NCI-H2196 (cell line): ENCODE measurements at regions not wholly inside any gene's neighbourhood (a gene's known extent, or its start where the extent isn't known, plus 50 kb on each side); places are given as distances from the start of the nearest gene placed in this dataset.
"Not testable (repeated sequence)": the region's sequence is repeated elsewhere in the genome, so short reads cannot be mapped to it uniquely, and the experiment has no call there.

Source experiments
- DNase-seq: peaks from one replicate; lab custom pipeline; 2025; ENCODE audit not compliant: unreplicated experiment; lab: John Stamatoyannopoulos, UW

DNA sequence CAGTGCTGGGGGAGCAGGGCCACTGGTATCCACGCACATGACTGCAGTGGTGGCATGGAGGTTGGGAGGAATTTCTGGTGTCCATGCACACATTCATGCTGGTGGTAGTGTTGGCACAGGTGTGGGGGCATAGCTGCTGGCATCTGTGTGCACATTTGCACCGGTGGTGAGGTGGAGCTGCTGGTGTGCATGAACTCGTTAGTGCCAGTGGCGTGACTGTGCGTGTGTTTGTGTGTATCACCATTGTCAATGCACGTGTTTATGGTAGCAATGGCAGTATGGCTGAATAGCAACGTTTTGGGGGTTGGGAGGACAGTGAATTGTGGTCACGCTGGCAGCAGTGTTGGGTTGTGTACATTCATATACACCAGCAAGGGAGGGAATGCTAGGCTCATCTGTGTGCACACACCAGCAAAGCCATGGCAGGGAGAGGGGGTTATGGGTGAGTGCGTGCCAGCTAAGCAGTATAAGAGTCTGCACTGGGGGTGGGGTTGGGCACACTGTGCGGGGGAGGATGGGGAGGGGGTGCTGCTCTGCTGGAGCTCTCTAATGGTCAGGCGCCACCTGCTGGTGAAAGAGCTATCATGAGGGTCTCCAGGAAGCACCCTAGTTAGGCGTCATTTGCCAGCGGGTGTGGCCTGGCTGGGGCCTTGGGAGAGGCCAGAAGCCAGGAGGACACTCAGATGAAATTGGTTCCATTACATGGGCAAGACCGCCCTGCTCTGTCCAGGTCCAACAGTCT lies 626.1 kb upstream of the ID4 start:
- DNase-seq = no peak

DNA sequence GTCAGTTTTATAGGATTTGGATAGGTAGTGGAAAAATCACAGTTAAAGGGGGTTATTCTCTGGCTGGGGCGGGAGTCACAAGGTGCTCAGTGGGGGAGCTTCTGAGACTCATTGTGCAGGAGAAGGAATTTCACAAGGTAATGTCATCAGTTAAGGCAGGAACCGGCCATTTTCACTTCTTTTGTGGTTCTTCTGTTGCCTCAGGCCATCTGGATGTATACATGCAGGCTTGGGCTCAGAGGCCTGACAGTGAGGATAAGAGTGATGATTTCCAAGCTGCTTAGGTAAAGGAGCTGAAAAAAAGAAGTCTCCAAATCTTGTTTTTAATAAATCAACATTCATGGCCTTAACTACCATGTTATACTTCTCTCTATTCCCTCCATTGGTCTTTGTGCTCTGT lies 622.9 kb upstream of the ID4 start:
- DNase-seq = no peak

DNA sequence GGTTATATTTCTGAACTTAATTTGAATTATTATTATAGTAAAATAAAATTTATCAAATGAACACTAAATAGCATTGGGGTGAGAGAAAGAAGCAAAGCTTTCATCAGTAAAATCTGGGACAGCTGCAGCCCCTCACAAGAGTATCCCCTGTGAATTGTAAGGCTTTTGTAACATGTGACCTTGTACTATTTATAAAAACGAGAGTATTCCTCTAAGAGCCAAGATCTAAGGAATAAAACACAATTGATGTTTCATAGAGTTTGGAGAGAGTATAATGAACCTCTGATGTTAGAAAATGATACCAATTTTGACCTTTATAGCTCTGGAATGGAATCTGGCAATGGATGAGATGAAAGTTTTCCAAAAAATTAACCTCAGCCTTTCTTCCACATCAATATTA lies 617.2 kb upstream of the ID4 start:
- no peak for DNase-seq

DNA sequence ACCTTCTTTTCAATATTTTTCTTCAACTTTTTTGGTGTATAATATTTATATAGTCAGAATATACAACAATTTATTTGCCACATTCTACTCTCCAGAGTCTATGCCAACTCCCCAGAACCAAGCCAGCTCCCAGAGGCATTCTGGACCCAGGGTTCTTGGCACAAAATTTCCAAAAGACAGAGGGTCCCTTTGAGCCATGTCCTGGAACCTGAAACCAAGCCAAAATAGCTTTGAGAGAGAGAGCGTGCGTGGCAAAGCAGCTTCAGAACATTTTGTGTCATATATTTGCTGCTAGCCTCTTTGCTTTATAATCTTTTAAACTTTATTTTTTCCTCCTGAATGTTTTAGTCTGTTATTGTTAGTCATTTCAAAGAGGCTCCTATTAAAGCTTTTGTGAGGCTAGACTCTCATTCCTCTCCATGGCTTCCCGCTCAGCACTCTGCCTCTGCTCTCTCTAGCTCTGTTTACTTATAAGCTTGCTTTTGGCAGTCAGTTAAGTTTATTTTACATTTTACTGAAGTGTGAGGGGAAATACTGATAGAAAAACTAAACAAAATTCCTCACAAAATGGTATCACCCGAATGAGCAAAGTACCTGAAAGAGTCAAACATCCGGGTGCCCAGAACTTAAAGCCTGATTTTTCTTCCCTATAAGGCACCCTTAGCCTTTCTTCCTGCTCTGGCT lies 605.1 kb upstream of the ID4 start:
- peak; percentile 41 for DNase-seq

DNA sequence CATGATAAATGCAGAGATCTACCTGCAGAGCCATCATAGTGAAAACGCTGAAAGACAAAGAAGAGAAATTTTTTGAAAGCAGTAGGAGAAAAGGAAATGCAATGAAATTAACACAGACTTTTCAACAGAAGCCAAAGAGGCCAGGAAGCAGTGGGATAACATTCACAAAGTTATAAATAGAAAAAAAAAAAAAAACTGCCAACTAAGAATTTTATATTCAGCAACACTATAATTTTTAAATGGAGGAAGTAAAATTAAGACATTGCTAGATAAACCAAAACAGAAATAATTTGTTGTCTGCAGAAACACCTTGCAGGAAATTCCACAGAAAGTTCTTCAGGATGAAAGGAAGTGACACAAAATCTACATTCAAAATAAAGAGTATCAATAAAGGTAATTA lies 591.5 kb upstream of the ID4 start:
- no peak for DNase-seq

DNA sequence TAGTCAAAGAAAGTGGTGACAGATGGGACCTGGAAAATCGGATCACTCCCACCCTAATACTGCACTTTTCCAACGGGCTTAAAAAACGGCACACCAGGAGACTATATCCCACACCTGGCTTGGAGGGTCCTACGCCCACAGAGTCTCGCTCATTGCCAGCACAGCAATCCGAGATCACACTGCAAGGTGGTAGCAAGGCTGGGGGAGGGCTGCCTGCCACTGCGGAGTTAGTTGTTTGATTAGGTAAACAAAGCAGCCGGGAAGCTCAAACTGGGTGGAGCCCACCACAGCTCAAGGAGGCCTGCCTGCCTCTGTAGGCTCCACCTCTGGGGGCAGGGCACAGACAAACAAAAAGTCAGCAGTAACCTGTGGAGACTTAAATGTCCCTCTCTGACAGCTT lies 590.0 kb upstream of the ID4 start:
- not testable (repeated sequence) for DNase-seq

DNA sequence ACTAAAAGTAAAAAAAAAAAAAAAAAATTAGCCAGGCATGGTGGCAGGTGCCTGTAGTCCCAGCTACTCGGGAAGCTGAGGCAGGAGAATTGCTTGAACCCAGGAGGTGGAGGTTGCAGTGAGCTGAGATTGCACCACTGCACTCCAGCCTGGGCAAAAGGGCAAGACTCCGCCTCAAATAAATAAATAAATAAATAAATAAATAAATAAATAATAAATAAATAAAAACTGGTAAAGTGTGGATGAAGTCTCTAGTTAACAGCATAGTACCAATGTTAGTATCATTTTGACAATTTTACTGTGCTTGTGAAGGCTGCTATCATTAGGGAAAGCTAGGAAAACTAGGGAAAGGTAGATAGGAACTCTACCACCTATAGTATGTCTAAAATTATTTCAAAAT lies 581.0 kb upstream of the ID4 start:
- DNase-seq = not testable (repeated sequence)

DNA sequence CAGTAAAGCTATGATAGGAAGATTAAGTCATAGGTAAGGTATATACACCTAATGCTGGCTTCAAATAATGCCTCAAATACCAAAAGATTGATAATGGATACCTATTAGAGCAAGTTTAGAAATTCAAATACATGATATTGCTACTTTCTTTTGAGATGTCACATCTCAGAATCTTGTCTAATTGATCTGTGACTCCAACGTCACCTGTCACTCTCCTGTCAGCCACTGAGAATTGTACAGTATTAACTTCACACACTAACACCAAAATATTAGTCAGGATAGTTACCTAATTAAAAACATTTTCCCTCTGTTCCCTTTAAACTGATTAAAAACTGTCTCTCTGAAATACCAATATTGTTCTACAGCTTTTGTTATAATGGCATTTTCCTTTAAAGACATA lies 575.5 kb upstream of the ID4 start:
- DNase-seq = no peak

DNA sequence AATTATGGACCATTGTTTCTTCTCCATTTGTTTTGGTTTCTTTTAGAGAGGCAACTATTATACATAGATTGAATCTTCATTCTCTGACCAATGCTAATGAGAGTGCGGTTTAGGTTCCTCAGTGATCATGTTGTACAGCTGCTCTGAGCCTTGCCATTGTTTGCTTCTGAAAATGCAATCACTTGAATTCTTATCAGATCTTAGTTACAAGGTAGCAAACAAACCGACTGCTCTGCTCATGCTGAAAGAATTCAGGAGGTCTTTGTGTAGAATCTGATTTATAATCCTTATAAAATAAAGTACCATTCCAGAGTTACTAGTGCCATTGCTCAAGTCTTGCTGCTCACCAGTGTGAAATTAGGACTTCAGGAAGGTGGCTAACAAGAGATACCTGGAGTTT lies 569.1 kb upstream of the ID4 start:
- peak; percentile 42 for DNase-seq

DNA sequence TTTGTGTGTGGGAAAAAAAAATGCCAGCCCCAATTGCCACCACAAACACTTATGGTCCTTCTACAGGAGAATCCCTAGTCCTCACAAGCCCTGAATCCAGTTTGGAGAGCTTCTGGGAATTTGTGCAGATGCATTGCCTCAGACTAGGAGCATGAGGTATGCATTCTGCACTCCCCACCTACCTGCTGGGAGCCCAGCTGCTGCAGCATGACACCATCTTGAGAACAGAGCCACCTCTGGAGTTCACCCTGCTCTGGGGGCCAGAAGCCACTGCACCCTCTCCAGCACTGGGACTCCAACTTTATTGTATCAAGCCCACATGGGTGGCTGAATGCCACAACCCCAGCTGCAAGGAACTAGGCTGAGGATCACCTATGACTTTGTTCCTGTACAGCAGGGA lies 568.5 kb upstream of the ID4 start:
- DNase-seq = no peak

DNA sequence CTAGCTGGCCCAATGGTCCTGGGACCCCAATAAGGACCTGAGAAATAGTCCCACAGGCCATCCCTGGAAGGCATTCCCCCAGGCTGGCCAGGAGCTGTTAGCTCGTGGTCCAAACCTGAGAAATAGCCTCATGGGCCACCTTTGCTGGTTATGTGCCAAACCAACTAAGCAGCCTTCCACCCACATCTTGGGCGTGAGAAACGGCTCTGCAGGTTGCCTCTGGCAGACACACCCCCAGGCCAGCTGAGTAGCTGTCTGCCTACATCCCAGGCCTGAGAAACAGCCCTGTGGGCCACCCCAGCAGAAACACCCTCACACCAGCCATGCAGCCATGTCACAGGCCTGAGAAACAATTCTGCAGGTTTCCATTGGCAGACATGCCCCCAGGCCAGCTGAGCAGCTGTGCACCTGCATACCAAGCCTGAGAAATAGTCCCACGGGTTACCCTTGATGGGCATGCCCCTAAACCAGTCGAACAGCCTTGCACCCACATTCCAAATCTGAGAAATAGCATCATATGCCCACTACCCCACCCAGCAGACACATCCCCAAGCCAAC lies 567.8 kb upstream of the ID4 start:
- no peak for DNase-seq

DNA sequence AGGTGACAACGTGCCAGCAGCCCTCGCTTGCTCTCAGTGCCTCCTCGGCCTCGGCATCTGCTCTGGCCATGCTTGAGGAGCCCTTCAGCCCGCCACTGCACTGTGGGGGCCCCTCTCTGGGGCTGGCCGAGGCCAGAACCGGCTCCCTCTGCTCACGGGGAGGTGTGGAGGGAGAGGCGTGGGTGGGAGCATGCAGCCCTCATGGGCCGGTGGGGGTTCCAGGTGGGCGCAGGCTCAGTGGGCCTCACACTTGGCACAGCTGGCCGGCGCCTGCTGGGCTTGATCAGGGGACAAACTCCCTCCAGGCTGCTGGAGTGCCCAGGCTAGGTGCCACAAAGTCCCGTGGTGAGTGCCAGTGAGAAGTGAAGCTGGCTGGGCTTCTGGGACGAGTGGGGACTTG lies 566.6 kb upstream of the ID4 start:
- DNase-seq = no peak

DNA sequence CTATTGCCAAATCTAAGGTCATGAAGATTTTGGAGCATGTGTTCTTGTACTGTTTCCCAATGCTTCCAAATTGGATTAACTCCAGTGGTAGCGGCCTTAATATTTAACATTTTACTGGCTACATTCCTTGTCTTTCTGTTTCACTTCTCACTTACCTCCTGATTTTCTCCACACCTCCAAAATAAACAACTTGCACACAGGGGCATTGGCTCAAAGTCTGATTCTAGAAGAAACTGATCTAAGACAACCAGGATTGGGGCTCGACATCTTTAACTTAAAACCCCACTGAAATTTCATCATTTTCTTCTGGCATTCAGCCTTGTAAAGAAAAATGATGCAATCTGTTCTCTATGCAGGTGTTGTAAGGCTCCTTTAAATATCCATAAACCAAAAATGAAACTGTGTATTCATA lies 557.9 kb upstream of the ID4 start:
- no peak for DNase-seq

DNA sequence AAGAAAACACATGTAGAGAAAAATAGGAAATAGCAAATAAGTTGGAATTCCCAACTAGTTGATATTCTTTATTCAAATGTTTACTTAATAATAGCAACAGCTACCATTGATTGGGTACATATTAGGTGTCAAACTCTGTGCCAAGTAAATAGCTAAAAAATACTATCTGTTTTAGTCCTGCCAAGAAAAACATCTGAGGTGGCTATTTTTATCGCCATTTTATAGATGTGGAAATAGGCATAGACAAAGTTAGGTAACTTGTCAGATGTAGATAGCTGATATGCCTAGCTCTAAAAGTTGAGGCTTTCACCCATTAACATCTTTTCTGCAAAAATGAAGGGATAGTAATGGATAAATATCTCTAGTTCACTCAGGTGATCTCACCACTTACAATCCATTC lies 549.2 kb upstream of the ID4 start:
- DNase-seq = no peak

DNA sequence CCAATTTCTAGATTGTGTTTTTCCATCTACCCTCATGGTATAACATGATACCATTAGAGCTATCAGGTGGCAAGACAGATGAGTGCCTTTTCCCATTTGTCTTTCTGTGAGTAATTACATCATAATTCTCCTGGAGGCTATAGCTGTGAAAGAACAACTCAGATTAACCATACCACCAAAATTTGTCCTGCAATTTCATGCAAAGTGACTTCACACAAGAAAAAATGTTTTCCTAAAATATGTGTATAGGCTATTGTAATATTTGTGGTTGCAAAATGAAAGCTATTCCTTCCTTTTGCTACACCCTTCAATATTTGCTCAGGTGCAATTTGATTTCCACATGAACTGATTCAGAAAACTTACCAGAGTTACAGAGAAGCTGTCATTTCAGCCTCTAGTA lies 547.7 kb upstream of the ID4 start:
- DNase-seq = no peak

DNA sequence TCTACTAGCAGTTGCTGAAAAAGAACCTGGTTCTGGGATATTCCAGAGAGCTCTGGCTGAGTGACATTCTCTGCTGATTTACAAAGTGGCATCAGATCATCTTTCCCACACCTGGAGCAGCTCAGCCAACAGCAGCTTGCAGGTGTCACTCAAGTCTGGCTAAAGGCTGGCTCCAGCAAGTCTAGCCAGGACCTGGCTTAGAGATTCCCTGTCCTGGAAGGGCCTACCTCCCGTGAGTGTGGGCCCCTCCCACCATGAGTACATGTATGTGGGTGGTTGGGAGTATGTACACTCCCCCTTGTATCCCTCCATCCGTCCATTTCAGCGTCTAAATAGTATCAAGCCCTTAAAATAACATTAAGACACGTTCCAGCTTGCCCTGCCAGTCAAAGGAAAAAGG lies 539.3 kb upstream of the ID4 start:
- DNase-seq = peak; percentile 87

DNA sequence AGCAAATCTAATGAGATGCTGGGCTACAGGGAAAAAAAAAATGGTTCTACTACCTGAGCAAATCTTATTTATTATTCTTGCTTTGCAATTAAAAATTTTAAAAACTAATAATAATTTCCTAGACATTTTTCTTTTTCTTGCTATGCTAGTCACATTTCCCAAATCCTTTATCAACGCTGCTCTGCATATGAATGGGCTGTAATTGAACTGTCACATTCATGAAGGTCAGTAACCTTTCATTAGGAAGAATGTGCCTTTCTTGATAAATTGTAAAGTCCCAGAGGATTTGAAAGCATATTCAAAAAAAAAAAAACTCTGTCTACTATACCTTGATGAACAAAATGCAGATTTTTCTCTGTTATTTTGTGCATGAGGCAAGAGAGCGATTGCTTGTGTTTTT lies 538.7 kb upstream of the ID4 start:
- DNase-seq = no peak

DNA sequence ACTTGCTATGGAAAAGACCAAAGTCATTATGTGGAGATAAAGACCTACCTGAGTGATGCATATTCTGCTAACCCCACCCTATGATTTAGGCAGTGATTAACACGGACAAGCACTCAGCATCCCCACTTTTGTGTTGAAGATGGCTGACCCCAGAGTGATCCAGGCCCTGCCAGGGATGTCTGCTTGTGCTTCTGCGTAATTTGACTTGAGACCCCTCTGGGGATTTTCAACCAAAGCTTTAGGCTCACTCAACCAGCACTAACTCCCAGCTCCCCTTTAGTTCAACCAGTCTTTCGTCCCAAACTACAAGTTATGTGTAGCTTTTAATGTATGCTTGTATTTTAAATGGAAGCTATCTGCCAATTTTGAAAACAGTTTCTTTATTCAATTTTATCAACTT lies 538.0 kb upstream of the ID4 start:
- DNase-seq = no peak

DNA sequence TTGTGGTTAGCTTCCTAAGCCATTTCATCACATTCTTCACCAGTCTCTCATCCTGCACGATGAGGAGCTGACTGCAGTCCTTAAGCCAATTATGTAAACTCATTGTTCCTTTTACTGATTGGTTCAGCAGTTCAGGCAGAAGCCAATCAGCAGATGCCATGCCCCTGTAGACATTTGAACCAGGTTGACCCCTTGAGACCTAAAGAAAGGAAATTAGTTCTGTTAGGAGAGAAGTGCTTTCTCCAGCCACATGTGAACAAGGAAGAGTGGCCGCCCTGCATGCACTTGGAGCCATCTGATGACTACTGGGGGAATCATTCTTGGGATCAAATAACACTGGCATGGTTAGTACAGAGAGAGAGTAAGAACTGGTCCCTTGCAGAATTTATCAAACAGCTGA lies 535.2 kb upstream of the ID4 start:
- DNase-seq = peak; percentile 75

DNA sequence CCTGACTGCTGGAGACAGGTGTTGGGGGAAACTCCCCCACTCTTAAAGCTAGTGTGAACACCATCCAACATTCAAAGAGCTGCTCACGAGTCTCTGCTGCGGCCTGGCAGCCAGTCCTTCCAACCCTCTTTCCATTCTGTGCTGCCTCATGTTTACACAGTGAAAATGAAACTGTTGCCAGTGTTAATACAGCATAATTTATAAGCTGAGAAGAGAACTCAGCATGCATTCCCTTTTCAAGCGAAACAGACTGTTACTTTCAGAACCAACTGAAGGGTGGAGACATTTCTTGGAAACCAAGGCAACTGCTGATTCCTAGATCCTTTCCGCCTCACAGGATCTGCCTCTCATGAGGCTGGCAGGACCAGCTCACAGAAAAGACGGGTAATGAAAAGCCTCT lies 533.8 kb upstream of the ID4 start:
- peak; percentile 88 for DNase-seq

DNA sequence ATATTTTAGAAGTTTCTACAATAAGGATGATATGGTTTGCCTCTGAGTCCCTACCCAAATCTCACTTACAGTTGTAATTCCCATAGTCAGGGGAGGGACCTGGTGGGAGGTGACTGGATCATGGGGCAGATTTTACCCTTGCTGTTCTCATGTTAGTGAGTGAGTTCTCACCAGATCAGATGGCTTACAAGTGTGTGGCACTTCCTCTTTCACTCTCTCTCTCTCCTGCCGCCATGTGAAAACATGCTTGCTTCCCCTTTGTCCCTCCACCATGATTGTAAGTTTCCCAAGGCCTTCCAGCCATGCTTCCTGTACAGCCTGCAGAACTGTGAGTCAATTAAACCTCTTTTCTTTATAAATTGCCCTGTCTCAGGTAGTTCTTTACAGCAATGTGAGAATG lies 527.5 kb upstream of the ID4 start:
- no peak for DNase-seq

DNA sequence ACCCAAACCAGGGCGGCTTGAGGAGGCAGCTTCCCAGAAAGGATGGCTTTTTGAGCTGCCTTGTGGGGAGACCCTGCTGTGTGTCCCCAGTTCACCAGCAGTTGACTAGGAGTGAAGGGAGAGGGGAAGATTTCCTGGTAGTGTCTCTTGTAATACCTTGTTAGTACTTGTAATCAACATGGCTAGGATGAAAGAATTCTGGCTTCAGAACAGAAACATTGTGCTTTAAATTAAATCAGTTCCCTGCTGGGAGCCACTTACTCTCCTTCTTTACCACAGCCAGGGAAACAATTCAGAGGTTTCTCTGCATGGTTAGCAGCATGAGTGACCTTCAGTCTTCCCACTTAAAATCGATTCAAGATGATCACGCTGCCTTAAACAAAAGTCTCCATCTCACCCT lies 525.4 kb upstream of the ID4 start:
- DNase-seq = no peak
